Ascending aorta (tissue), 2 donors: ENCODE measurements at regions not wholly inside any gene's neighbourhood (a gene's known extent, or its start where the extent isn't known, plus 50 kb on each side); places are given as distances from the start of the nearest gene placed in this dataset.

Experiments used
- DNase-seq, 2 donors: peaks; one replicate each; pipeline ENCODE4 v3.0.0-alpha.2; 2019; ENCODE audit warnings: low spot score in 2 of 2
- H3K27ac ChIP-seq, 2 donors: fragments of 200-600 bp; sonication (generic); one replicate each; pipeline ENCODE4 v1.5.1; 2016 to 2017; ENCODE audit warnings: mild to moderate bottlenecking in 1 of 2
- H3K27me3 ChIP-seq: fragments of 200-600 bp; sonication (generic); one replicate; pipeline ENCODE4 v1.5.1; 2017
- H3K36me3 ChIP-seq, 2 donors: fragments of 200-600 bp; sonication (generic); one replicate each; pipeline ENCODE4 v1.5.1; 2016
- H3K4me1 ChIP-seq, 2 donors: fragments of 200-600 bp; sonication (generic); one replicate each; pipeline ENCODE4 v1.5.1; 2016 to 2017; ENCODE audit warnings: mild to moderate bottlenecking in 1 of 2
- H3K4me3 ChIP-seq, 2 donors: fragments of 200-600 bp; sonication (generic); one replicate each; pipeline ENCODE4 v1.5.1; 2016 to 2017; ENCODE audit warnings: mild to moderate bottlenecking in 1 of 2
- H3K9me3 ChIP-seq, 2 donors: fragments of 200-600 bp; sonication (generic); one replicate each; pipeline ENCODE4 v1.5.1; 2016
- intact Hi-C: fragments of 100-400 bp; cut with DNase I; formaldehyde crosslinking; loops from one replicate; pipeline ENCODE4 v1.15.1; 2023
- TF ChIP-seq, protein P1 (sequence below), 3 experiments: fragments of 200-600 bp in 2 of 3; fragments of 450-650 bp in 1 of 3; sonication (generic) in 2 of 3; IDR thresholded peaks; one replicate each; pipeline ENCODE4 v1.5.1; 2016 to 2019; ENCODE audit warnings: antibody characterized with exemption in 3 of 3, mild to moderate bottlenecking in 1 of 3, moderate library complexity in 1 of 3

GRCh38 chr15:38886315-38887163, 321.9 kb upstream of the RASGRP1 start:
- TF ChIP-seq, protein P1, sequence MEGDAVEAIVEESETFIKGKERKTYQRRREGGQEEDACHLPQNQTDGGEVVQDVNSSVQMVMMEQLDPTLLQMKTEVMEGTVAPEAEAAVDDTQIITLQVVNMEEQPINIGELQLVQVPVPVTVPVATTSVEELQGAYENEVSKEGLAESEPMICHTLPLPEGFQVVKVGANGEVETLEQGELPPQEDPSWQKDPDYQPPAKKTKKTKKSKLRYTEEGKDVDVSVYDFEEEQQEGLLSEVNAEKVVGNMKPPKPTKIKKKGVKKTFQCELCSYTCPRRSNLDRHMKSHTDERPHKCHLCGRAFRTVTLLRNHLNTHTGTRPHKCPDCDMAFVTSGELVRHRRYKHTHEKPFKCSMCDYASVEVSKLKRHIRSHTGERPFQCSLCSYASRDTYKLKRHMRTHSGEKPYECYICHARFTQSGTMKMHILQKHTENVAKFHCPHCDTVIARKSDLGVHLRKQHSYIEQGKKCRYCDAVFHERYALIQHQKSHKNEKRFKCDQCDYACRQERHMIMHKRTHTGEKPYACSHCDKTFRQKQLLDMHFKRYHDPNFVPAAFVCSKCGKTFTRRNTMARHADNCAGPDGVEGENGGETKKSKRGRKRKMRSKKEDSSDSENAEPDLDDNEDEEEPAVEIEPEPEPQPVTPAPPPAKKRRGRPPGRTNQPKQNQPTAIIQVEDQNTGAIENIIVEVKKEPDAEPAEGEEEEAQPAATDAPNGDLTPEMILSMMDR (IDR thresholded peaks at IDR 0.05), result no peak
- no peak for DNase-seq
- Histone ChIP-seq H3K4me3 (no peak overlapping the region), H3K4me1 (no peaks in the 10 kb centered on the region), H3K9me3 (no peaks in the 10 kb centered on the region), H3K27ac (no peak overlapping the region), H3K36me3 (no peaks in the 10 kb centered on the region), H3K27me3 (no peaks in the 10 kb centered on the region)
- intact Hi-C loops, result no loop called here

DNA sequence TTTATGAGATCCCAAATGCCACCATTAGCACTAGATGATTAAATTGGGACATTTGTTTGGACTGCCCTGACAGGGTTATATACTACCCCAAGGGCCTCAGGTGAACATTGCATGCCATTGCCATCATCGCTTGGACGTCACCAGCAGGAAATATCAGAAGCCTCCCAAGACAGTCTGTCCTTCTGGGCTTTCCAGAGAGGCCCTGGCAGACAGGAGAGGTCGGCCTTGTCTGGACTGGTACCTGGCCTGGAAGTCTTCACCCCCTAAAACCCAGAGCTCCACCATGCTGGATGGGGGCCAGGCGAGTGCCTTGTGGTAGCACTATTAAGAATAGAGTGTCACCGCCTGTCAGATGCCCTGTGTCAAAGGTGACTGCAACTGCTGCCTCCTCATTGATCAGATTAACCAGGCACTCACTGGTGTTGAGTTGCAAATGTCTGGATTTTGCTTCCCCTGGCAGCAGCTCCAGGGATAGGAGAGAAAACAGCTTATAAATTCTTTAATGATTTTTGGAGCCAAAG, 324.1 kb upstream of the RASGRP1 start:
- H3K27me3 ChIP-seq, result no peaks in the 10 kb centered on the region
- H3K9me3 ChIP-seq, result no peaks in the 10 kb centered on the region
- no peaks in the 10 kb centered on the region for H3K36me3 ChIP-seq
- no peak for DNase-seq
- TF ChIP-seq, protein P1 (IDR thresholded peaks at IDR 0.05), result no peak
- H3K4me3 ChIP-seq, result no peak overlapping the region
- intact Hi-C loops, result no loop called here
- H3K27ac ChIP-seq, result no peak overlapping the region
- H3K4me1 ChIP-seq, result no peaks in the 10 kb centered on the region

- intact Hi-C loops, result no loop called here
- H3K4me3 ChIP-seq, result no peak overlapping the region
- no peaks in the 10 kb centered on the region for H3K4me1 ChIP-seq
- DNase-seq, result no peak
- H3K9me3 ChIP-seq, result no peaks in the 10 kb centered on the region
- no peak overlapping the region for H3K27ac ChIP-seq
- H3K27me3 ChIP-seq, result no peaks in the 10 kb centered on the region
- TF ChIP-seq, protein P1 (IDR thresholded peaks at IDR 0.05), result no peak
- H3K36me3 ChIP-seq, result no peaks in the 10 kb centered on the region
These were observed 325.6 kb upstream of the RASGRP1 start for GRCh38 chr15:38890194-38890593.

DNA sequence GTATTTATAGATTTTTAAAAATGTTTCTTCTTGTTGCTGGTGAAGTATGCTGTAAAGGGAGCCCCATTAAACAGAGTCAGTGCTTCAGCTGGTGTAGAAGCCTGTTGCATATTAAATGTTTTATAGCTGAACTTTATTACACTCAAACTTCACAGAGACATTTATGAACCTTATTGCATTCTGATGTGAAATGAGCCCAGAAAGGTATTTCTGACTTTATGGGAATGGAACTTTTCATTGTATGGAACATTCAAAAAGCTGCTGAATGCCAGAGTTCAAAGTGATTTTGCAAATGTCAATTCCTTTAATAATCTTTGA, 329.3 kb upstream of the RASGRP1 start:
- Histone ChIP-seq H3K36me3 (no peaks in the 10 kb centered on the region), H3K4me3 (no peak overlapping the region), H3K9me3 (no peaks in the 10 kb centered on the region), H3K27ac (no peak overlapping the region), H3K27me3 (no peaks in the 10 kb centered on the region), H3K4me1 (no peaks in the 10 kb centered on the region)
- intact Hi-C loops, result no loop called here
- no peak for DNase-seq
- TF ChIP-seq, protein P1 (IDR thresholded peaks at IDR 0.05), result no peak

DNA sequence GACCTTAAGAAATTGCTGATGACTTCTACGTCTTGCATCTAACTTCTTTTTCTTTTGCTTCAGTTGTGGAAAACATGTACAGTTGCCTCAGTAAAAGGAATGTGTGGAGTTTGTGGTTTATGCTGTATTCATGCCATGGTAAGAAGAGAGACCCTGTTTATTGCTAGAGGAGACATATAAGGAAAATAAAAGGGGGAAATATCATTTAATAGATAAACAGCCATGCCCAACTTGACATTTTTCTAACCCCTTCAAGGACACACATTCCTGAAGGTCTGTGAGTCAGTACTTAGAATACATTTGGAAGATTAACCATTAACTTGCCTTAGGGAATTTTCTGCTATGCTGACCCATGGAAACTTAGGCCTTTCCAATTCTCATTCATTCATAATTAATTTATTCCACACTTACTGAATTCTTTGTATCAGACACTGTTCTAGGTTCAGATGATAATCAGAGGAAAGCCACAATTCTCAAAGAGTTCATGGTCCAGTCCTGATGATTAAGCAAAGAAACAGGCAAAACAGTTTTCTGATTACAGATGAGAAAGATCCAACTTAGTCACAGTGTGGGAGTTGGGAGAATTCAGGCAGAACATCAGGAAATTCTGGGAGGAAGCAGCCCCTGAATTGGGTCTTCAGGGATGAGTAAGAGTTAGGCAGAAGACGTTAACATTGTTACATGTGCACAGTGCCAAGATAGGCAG, 329.8 kb upstream of the RASGRP1 start:
- Histone ChIP-seq H3K27ac (no peak overlapping the region), H3K4me3 (no peak overlapping the region), H3K36me3 (no peaks in the 10 kb centered on the region), H3K27me3 (no peaks in the 10 kb centered on the region), H3K4me1 (no peaks in the 10 kb centered on the region), H3K9me3 (no peaks in the 10 kb centered on the region)
- intact Hi-C loops, result no loop called here
- DNase-seq, result no peak
- TF ChIP-seq, protein P1 (IDR thresholded peaks at IDR 0.05), result no peak
